ENCODE measurements at regions not wholly inside any gene's neighbourhood (a gene's known extent, or its start where the extent isn't known, plus 50 kb on each side); places are given as distances from the start of the nearest gene placed in this dataset.

GRCh38 chr5:22938362-22938761 is 85.2 kb upstream of the CDH12 start:
- DNase-seq (ENCODE audit: low read depth in 2 of 2) = peak in 1 of 2 donors; percentile 14
- no peak overlapping the region for H2AFZ ChIP-seq (ENCODE audit: low read length)
- no peaks in the 10 kb centered on the region for H3K36me3 ChIP-seq (ENCODE audit: control insufficient read depth, insufficient read depth, low read length)
- TF ChIP-seq CTCF (conservative IDR thresholded peaks at IDR 0.05 in 1 of 2, IDR thresholded peaks at IDR 0.05 in 1 of 2; ENCODE audit: low read depth in 1 of 2, low read length in 2 of 2) = no peak
- TF ChIP-seq EZH2 (IDR thresholded peaks at IDR 0.05; ENCODE audit: low read length, missing control alignments) = no peak
- H3K9ac ChIP-seq (ENCODE audit: insufficient read depth, low read length) = no peak overlapping the region
- H3K79me2 ChIP-seq (ENCODE audit: control insufficient read depth, insufficient read depth, low read length) = no peaks in the 10 kb centered on the region
- H3K4me2 ChIP-seq (ENCODE audit: extremely low read depth, insufficient read depth, low read length) = no peak overlapping the region
- no peak overlapping the region for H3K27ac ChIP-seq (ENCODE audit: insufficient read depth, low read length)
- H3K4me3 ChIP-seq (replicated peaks in 1 of 4; ENCODE audit: control extremely low read depth in 1 of 4, insufficient read depth in 1 of 4, low read depth in 3 of 4, low read length in 4 of 4) = no peak overlapping the region
- H3K9me3 ChIP-seq (ENCODE audit: control insufficient read depth, insufficient read depth, low read depth, low read length) = no peaks in the 10 kb centered on the region
- H3K4me1 ChIP-seq (ENCODE audit: control insufficient read depth, extremely low read depth, insufficient read depth, low read length) = no peaks in the 10 kb centered on the region
- H3K27me3 ChIP-seq (ENCODE audit: control insufficient read depth, insufficient read depth, low read length) = no peaks in the 10 kb centered on the region
- no peaks in the 10 kb centered on the region for H4K20me1 ChIP-seq (ENCODE audit: control insufficient read depth, extremely low read depth, insufficient read depth, low read length)

GRCh38 chr5:22928821-22929482 is 75.8 kb upstream of the CDH12 start:
- Histone ChIP-seq H3K27me3 (ENCODE audit: control insufficient read depth, insufficient read depth, low read length) (no peaks in the 10 kb centered on the region), H3K9me3 (ENCODE audit: control insufficient read depth, insufficient read depth, low read depth, low read length) (no peaks in the 10 kb centered on the region), H3K4me2 (ENCODE audit: extremely low read depth, insufficient read depth, low read length) (no peak overlapping the region), H3K79me2 (ENCODE audit: control insufficient read depth, insufficient read depth, low read length) (no peaks in the 10 kb centered on the region), H3K4me3 (replicated peaks in 1 of 4; ENCODE audit: control extremely low read depth in 1 of 4, insufficient read depth in 1 of 4, low read depth in 3 of 4, low read length in 4 of 4) (no peak overlapping the region), H3K36me3 (ENCODE audit: control insufficient read depth, insufficient read depth, low read length) (no peaks in the 10 kb centered on the region), H3K4me1 (ENCODE audit: control insufficient read depth, extremely low read depth, insufficient read depth, low read length) (no peaks in the 10 kb centered on the region), H2AFZ (ENCODE audit: low read length) (no peak overlapping the region), H3K27ac (ENCODE audit: insufficient read depth, low read length) (no peak overlapping the region), H3K9ac (ENCODE audit: insufficient read depth, low read length) (no peak overlapping the region), H4K20me1 (ENCODE audit: control insufficient read depth, extremely low read depth, insufficient read depth, low read length) (no peaks in the 10 kb centered on the region)
- TF ChIP-seq EZH2 (IDR thresholded peaks at IDR 0.05; ENCODE audit: low read length, missing control alignments) = no peak
- no peak for TF ChIP-seq CTCF (conservative IDR thresholded peaks at IDR 0.05 in 1 of 2, IDR thresholded peaks at IDR 0.05 in 1 of 2; ENCODE audit: low read depth in 1 of 2, low read length in 2 of 2)
- DNase-seq (ENCODE audit: low read depth in 2 of 2) = no peak

GRCh38 chr5:22926574-22926973 is 73.4 kb upstream of the CDH12 start:
- Histone ChIP-seq H3K27ac (ENCODE audit: insufficient read depth, low read length) (no peak overlapping the region), H3K27me3 (ENCODE audit: control insufficient read depth, insufficient read depth, low read length) (no peaks in the 10 kb centered on the region), H3K4me1 (ENCODE audit: control insufficient read depth, extremely low read depth, insufficient read depth, low read length) (no peaks in the 10 kb centered on the region), H4K20me1 (ENCODE audit: control insufficient read depth, extremely low read depth, insufficient read depth, low read length) (no peaks in the 10 kb centered on the region), H3K4me2 (ENCODE audit: extremely low read depth, insufficient read depth, low read length) (no peak overlapping the region), H3K36me3 (ENCODE audit: control insufficient read depth, insufficient read depth, low read length) (no peaks in the 10 kb centered on the region), H2AFZ (ENCODE audit: low read length) (no peak overlapping the region), H3K9ac (ENCODE audit: insufficient read depth, low read length) (no peak overlapping the region), H3K9me3 (ENCODE audit: control insufficient read depth, insufficient read depth, low read depth, low read length) (no peaks in the 10 kb centered on the region), H3K79me2 (ENCODE audit: control insufficient read depth, insufficient read depth, low read length) (no peaks in the 10 kb centered on the region), H3K4me3 (replicated peaks in 1 of 4; ENCODE audit: control extremely low read depth in 1 of 4, insufficient read depth in 1 of 4, low read depth in 3 of 4, low read length in 4 of 4) (no peak overlapping the region)
- DNase-seq (ENCODE audit: low read depth in 2 of 2) = peak in 1 of 2 donors; percentile 49
- TF ChIP-seq EZH2 (IDR thresholded peaks at IDR 0.05; ENCODE audit: low read length, missing control alignments) = no peak
- no peak for TF ChIP-seq CTCF (conservative IDR thresholded peaks at IDR 0.05 in 1 of 2, IDR thresholded peaks at IDR 0.05 in 1 of 2; ENCODE audit: low read depth in 1 of 2, low read length in 2 of 2)

Measured in fibroblast of lung (primary cell).